ENCODE measurements at regions not wholly inside any gene's neighbourhood (a gene's known extent, or its start where the extent isn't known, plus 50 kb on each side); places are given as distances from the start of the nearest gene placed in this dataset.

DNA sequence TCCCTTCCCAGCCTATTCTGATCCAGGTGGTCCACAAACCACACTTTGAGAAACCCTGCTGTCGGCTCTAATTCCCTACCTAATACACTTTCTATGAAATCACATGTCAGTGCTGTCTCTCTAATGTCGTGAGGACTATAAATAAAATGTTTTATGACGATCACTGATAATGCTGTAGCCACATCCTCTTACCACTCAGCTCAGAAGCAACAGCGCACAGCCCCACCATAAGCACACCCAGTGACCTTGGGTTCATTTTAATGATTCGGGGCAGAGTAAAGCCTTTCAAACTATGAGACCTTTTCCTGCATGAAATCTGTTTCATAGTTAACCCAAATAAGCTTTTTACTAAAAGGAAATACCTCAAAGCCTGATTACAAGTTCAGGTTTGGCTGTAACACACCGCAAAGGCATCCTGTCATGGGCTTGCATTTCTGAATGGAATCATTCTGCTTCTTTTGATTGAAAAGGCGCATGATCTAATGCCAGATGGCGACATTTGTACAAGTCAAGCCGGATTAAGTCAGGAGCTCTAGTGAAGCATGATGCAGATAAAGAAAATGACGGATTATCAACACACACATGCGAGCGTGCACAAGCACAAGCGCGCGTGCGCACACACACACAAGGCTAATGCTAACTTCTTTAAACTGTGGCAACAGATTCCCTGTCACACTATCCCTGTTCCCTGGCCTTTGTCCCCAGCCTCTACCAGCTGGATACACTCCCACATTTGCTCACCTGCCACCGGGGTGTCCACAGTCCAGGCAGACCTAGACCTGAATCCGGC, 180.5 kb upstream of the PDE1C start:
- no peaks in the 10 kb centered on the region for H3K9me3 ChIP-seq (ENCODE audit: control insufficient read depth, low read length)
- no peaks in the 10 kb centered on the region for H3K79me2 ChIP-seq
- no peaks in the 10 kb centered on the region for H3K27me3 ChIP-seq (ENCODE audit: control insufficient read depth, insufficient read depth, low read length)
- H3K27ac ChIP-seq = no peak overlapping the region
- H3K9ac ChIP-seq = no peak overlapping the region
- TF ChIP-seq, protein P1, sequence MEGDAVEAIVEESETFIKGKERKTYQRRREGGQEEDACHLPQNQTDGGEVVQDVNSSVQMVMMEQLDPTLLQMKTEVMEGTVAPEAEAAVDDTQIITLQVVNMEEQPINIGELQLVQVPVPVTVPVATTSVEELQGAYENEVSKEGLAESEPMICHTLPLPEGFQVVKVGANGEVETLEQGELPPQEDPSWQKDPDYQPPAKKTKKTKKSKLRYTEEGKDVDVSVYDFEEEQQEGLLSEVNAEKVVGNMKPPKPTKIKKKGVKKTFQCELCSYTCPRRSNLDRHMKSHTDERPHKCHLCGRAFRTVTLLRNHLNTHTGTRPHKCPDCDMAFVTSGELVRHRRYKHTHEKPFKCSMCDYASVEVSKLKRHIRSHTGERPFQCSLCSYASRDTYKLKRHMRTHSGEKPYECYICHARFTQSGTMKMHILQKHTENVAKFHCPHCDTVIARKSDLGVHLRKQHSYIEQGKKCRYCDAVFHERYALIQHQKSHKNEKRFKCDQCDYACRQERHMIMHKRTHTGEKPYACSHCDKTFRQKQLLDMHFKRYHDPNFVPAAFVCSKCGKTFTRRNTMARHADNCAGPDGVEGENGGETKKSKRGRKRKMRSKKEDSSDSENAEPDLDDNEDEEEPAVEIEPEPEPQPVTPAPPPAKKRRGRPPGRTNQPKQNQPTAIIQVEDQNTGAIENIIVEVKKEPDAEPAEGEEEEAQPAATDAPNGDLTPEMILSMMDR (IDR thresholded peaks at IDR 0.05) = no peak
- H3K4me3 ChIP-seq (ENCODE audit: low read depth, low read length) = no peak overlapping the region
- no peak overlapping the region for H2AFZ ChIP-seq
- no peaks in the 10 kb centered on the region for H3K36me3 ChIP-seq (ENCODE audit: control insufficient read depth, insufficient read depth, low read length)
- no peaks in the 10 kb centered on the region for H3K4me1 ChIP-seq
- H3K4me2 ChIP-seq (ENCODE audit: low read length) = no peak overlapping the region

DNA sequence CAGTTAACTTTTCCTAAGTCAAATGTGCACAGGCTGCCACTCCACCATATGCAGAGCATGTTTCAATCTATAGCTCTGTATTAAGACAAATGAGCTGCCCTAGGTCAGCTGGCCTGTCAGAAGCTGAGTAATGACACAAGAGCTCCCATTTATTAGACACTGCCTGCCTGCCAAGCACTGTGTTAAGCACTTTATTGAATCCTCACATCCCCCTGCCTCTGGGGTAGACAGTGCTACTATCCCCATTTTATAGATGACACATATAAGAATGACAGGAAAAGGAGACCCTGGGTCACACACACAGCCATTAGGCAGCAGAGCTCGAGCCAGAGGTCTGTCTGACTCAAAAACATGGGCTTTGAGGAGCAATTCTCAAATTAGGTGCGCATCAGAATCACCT, 179.8 kb upstream of the PDE1C start:
- TF ChIP-seq, protein P1 (IDR thresholded peaks at IDR 0.05) = no peak
- Histone ChIP-seq H3K4me1 (no peaks in the 10 kb centered on the region), H3K4me2 (ENCODE audit: low read length) (no peak overlapping the region), H3K27ac (no peak overlapping the region), H3K27me3 (ENCODE audit: control insufficient read depth, insufficient read depth, low read length) (no peaks in the 10 kb centered on the region), H3K79me2 (no peaks in the 10 kb centered on the region), H3K36me3 (ENCODE audit: control insufficient read depth, insufficient read depth, low read length) (no peaks in the 10 kb centered on the region), H2AFZ (no peak overlapping the region), H3K9ac (no peak overlapping the region), H3K9me3 (ENCODE audit: control insufficient read depth, low read length) (no peaks in the 10 kb centered on the region), H3K4me3 (ENCODE audit: low read depth, low read length) (no peak overlapping the region)

DNA sequence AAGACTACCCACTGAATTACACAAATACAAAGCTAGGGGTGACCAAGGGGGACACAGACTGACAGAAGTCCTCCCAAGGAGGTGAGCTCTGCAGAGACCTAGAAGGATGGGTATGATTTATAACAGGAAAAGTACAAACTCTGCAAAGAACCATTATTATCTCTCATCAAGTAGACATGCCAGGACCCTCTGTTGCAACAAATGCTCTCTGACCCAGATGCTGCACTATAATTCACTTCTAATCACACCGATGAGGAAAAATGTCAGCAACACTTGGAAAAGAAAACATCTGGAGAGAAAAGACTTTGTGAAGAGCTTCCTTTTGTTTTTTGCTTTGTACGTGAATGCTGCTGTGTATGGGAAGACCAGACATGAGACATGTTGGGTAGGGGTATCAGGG, 178.3 kb upstream of the PDE1C start:
- no peak overlapping the region for H2AFZ ChIP-seq
- H3K27ac ChIP-seq = no peak overlapping the region
- no peaks in the 10 kb centered on the region for H3K27me3 ChIP-seq (ENCODE audit: control insufficient read depth, insufficient read depth, low read length)
- H3K9ac ChIP-seq = no peak overlapping the region
- H3K79me2 ChIP-seq = no peaks in the 10 kb centered on the region
- H3K4me1 ChIP-seq = no peaks in the 10 kb centered on the region
- H3K4me3 ChIP-seq (ENCODE audit: low read depth, low read length) = no peak overlapping the region
- TF ChIP-seq, protein P1 (IDR thresholded peaks at IDR 0.05) = no peak
- no peaks in the 10 kb centered on the region for H3K36me3 ChIP-seq (ENCODE audit: control insufficient read depth, insufficient read depth, low read length)
- no peaks in the 10 kb centered on the region for H3K9me3 ChIP-seq (ENCODE audit: control insufficient read depth, low read length)
- H3K4me2 ChIP-seq (ENCODE audit: low read length) = no peak overlapping the region

DNA sequence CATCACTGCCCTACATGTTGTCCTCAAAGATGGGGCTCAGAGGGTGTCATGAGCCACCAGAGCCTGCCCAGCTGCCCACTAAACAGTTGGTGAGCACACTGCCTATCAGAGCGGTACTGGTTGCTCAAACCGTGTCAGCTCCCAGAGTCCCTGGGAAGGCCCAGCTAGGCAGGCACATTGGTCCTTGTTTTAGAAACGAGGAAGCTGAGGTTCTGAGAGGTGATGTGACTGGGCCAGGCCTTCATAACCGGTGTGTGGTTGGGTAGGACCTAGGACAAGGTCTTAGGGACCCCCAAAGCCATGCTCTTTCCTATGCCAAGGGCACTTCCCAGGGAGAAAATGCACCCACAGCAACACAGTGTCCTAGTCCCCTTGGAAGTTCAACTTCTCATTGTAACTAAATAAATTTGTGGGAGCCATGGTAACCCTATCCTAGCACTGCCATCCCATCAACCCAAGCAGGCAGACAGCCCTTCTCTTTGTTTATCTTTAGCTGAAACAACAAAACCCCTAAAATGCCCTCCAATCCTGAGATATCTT, 174.7 kb upstream of the PDE1C start:
- TF ChIP-seq, protein P1 (IDR thresholded peaks at IDR 0.05) = no peak
- no peak overlapping the region for H3K27ac ChIP-seq
- no peaks in the 10 kb centered on the region for H3K4me1 ChIP-seq
- H3K36me3 ChIP-seq (ENCODE audit: control insufficient read depth, insufficient read depth, low read length) = no peaks in the 10 kb centered on the region
- no peak overlapping the region for H3K9ac ChIP-seq
- H3K4me2 ChIP-seq (ENCODE audit: low read length) = no peak overlapping the region
- H3K79me2 ChIP-seq = no peaks in the 10 kb centered on the region
- H3K27me3 ChIP-seq (ENCODE audit: control insufficient read depth, insufficient read depth, low read length) = no peaks in the 10 kb centered on the region
- H3K4me3 ChIP-seq (ENCODE audit: low read depth, low read length) = no peak overlapping the region
- no peak overlapping the region for H2AFZ ChIP-seq
- H3K9me3 ChIP-seq (ENCODE audit: control insufficient read depth, low read length) = no peaks in the 10 kb centered on the region
